CD14-positive monocyte (primary cell): ENCODE measurements at regions not wholly inside any gene's neighbourhood (a gene's known extent, or its start where the extent isn't known, plus 50 kb on each side); places are given as distances from the start of the nearest gene placed in this dataset.

Experiments
- DNase-seq, 3 donors: peaks; one replicate each; pipeline ENCODE4 v3.0.0-alpha.2; 2011 to 2022
- H2AFZ ChIP-seq: 2 replicates; pipeline ENCODE4 v1.6.0; 2012; ENCODE audit warnings: mild to moderate bottlenecking, low read depth, low read length, inconsistent platforms; ENCODE audit not compliant: insufficient read depth, poor library complexity, severe bottlenecking
- H3K27ac ChIP-seq, 2 donors: 1 replicate in 1 of 2; 2 replicates in 1 of 2; pipeline ENCODE4 v1.5.1; 2012 to 2013; ENCODE audit warnings: low read length in 2 of 2, control low read depth in 1 of 2, inconsistent platforms in 1 of 2, low read depth in 1 of 2, mild to moderate bottlenecking in 1 of 2
- H3K27me3 ChIP-seq, 2 donors: one replicate each; pipeline versions ENCODE4 v1.6.0 to v1.6.1; 2011 to 2013; ENCODE audit warnings: low read length in 2 of 2; ENCODE audit not compliant: control insufficient read depth in 2 of 2, insufficient read depth in 2 of 2
- H3K36me3 ChIP-seq, 2 donors: replicated peaks in 1 of 2; 1 replicate in 1 of 2; 2 replicates in 1 of 2; pipeline versions ENCODE4 v1.5.1 to v1.6.1; 2012 to 2013; ENCODE audit warnings: low read length in 2 of 2, control low read depth in 1 of 2, inconsistent platforms in 1 of 2, mild to moderate bottlenecking in 1 of 2; ENCODE audit not compliant: insufficient read depth in 2 of 2, control insufficient read depth in 1 of 2
- H3K4me1 ChIP-seq, 2 donors: 1 replicate in 1 of 2; 2 replicates in 1 of 2; pipeline versions ENCODE4 v1.5.1 to v1.6.1; 2012 to 2013; ENCODE audit warnings: low read length in 2 of 2, control low read depth in 1 of 2, inconsistent platforms in 1 of 2, mild to moderate bottlenecking in 1 of 2, moderate library complexity in 1 of 2; ENCODE audit not compliant: insufficient read depth in 2 of 2, control insufficient read depth in 1 of 2
- H3K4me2 ChIP-seq: replicated peaks from 2 replicates; pipeline ENCODE3; 2012; ENCODE audit warnings: low read length, moderate library complexity, mild to moderate bottlenecking; ENCODE audit not compliant: poor library complexity, severe bottlenecking; ENCODE audit errors: extremely low read depth
- H3K4me3 ChIP-seq, 3 experiments: fragments of 200-600 bp in 1 of 3; sonication (generic) in 1 of 3; replicated peaks in 1 of 3; 1 replicate in 2 of 3; 2 replicates in 1 of 3; pipeline ENCODE4 v1.5.1; 2011 to 2013; ENCODE audit warnings: low read length in 3 of 3, mild to moderate bottlenecking in 3 of 3, control low read depth in 2 of 3, low read depth in 2 of 3, inconsistent platforms in 1 of 3, moderate library complexity in 1 of 3
- H3K79me2 ChIP-seq: 2 replicates; pipeline ENCODE4 v1.6.0; 2012; ENCODE audit warnings: mild to moderate bottlenecking, control low read depth, inconsistent platforms, low read length, moderate library complexity; ENCODE audit not compliant: insufficient read depth
- H3K9ac ChIP-seq: 2 replicates; pipeline ENCODE4 v1.6.0; 2017; ENCODE audit warnings: low read length, mild to moderate bottlenecking; ENCODE audit not compliant: insufficient read depth, poor library complexity, severe bottlenecking
- H3K9me3 ChIP-seq, 2 donors: replicated peaks in 1 of 2; 1 replicate in 1 of 2; 2 replicates in 1 of 2; pipeline versions ENCODE4 v1.5.1 to v1.6.1; 2012 to 2013; ENCODE audit warnings: low read length in 2 of 2, control low read depth in 1 of 2; ENCODE audit not compliant: control insufficient read depth in 1 of 2, insufficient read depth in 1 of 2
- H4K20me1 ChIP-seq: 2 replicates; pipeline ENCODE4 v1.6.0; 2012; ENCODE audit warnings: mild to moderate bottlenecking, low read length, control low read depth, moderate library complexity; ENCODE audit not compliant: insufficient read depth
- H3K27ac Mint-ChIP-seq, 7 donors: one replicate each; pipeline ENCODE4 v1.8.0; 2020; ENCODE audit warnings: mild to moderate bottlenecking in 7 of 7, mixed read lengths in 7 of 7, moderate library complexity in 6 of 7, inconsistent platforms in 2 of 7
- H3K27me3 Mint-ChIP-seq, 3 donors: one replicate each; pipeline ENCODE4 v1.8.0; 2021 to 2022; ENCODE audit warnings: low read depth in 3 of 3, mild to moderate bottlenecking in 3 of 3, mixed read lengths in 3 of 3, moderate library complexity in 3 of 3, inconsistent platforms in 1 of 3
- H3K36me3 Mint-ChIP-seq, 2 donors: one replicate each; pipeline ENCODE4 v1.8.0; 2020; ENCODE audit warnings: mixed read lengths in 2 of 2, inconsistent platforms in 1 of 2, mild to moderate bottlenecking in 1 of 2
- H3K4me1 Mint-ChIP-seq: one replicate; pipeline ENCODE4 v1.8.0; 2020; ENCODE audit warnings: mild to moderate bottlenecking, mixed read lengths
- H3K4me3 Mint-ChIP-seq, 2 donors: one replicate each; pipeline ENCODE4 v1.8.0; 2020; ENCODE audit warnings: mild to moderate bottlenecking in 2 of 2, mixed read lengths in 2 of 2, moderate library complexity in 1 of 2
- H3K9me3 Mint-ChIP-seq, 7 donors: one replicate each; pipeline ENCODE4 v1.8.0; 2020 to 2022; ENCODE audit warnings: mixed read lengths in 7 of 7, mild to moderate bottlenecking in 6 of 7, moderate library complexity in 6 of 7, inconsistent platforms in 2 of 7
- CTCF ChIP-seq: fragments of 200-600 bp; IDR thresholded peaks from one replicate; pipeline ENCODE4 v1.8.0; 2022; ENCODE audit warnings: antibody characterized with exemption, mild to moderate bottlenecking
- WGBS: methylation state at CpG from one replicate; pipeline ENCODE4 v1.1.5; 2013; ENCODE audit warnings: missing lambda C conversion rate; ENCODE audit not compliant: insufficient coverage; 5-methylcytosine and 5-hydroxymethylcytosine counted together
- intact Hi-C, 2 donors: fragments of 100-400 bp; cut with micrococcal nuclease; formaldehyde crosslinking; loops; one replicate each; pipeline versions ENCODE4 v1.15.0 to v1.15.1; 2023

GRCh38 chr16:8342276-8342675, 248.0 kb downstream of the TMEM114 start:
- peaks cover 0 to 5% (median 3%) of the 10 kb centered on the region in 7 donors for H3K9me3 Mint-ChIP-seq
- no peaks in the 10 kb centered on the region for H3K4me1 Mint-ChIP-seq
- Histone ChIP-seq H3K4me2 (no peak overlapping the region), H4K20me1 (no peaks in the 10 kb centered on the region), H3K4me3 (no peak overlapping the region), H3K36me3 (no peaks in the 10 kb centered on the region), H3K27ac (no peak overlapping the region), H3K79me2 (no peaks in the 10 kb centered on the region), H3K9me3 (no peaks in the 10 kb centered on the region), H3K27me3 (no peaks in the 10 kb centered on the region), H3K4me1 (no peaks in the 10 kb centered on the region), H3K9ac (no peak overlapping the region), H2AFZ (no peak overlapping the region)
- no peak for DNase-seq
- H3K27ac Mint-ChIP-seq: no peak overlapping the region
- intact Hi-C loops: no loop called here
- H3K27me3 Mint-ChIP-seq: peaks cover 0 to 1% (median 0%) of the 10 kb centered on the region in 3 donors
- no peak for TF ChIP-seq CTCF
- no CpG with 5 or more reads among the region's 4 CpGs for WGBS
- no peaks in the 10 kb centered on the region for H3K36me3 Mint-ChIP-seq
- H3K4me3 Mint-ChIP-seq: no peak overlapping the region

GRCh38 chr16:8330761-8331160, 259.6 kb downstream of the TMEM114 start:
- H3K9ac ChIP-seq: no peak overlapping the region
- no peaks in the 10 kb centered on the region for H3K79me2 ChIP-seq
- H3K36me3 ChIP-seq: no peaks in the 10 kb centered on the region
- Mint-ChIP-seq H3K27me3 (no peaks in the 10 kb centered on the region), H3K36me3 (no peaks in the 10 kb centered on the region), H3K4me3 (no peak overlapping the region), H3K27ac (no peak overlapping the region), H3K9me3 (peaks cover 0 to 9% (median 4%) of the 10 kb centered on the region in 7 donors), H3K4me1 (no peaks in the 10 kb centered on the region)
- intact Hi-C loops: no loop called here
- no peaks in the 10 kb centered on the region for H3K4me1 ChIP-seq
- peaks cover 0 to 6% of the 10 kb centered on the region in 2 donors for H3K9me3 ChIP-seq
- no peak overlapping the region for H3K4me2 ChIP-seq
- H3K4me3 ChIP-seq: no peak overlapping the region
- H2AFZ ChIP-seq: no peak overlapping the region
- H3K27ac ChIP-seq: no peak overlapping the region
- TF ChIP-seq CTCF: no peak
- 96% methylated on average over 4 of the region's 5 CpGs for WGBS
- no peak for DNase-seq
- no peaks in the 10 kb centered on the region for H4K20me1 ChIP-seq
- H3K27me3 ChIP-seq: no peaks in the 10 kb centered on the region
